Astrocyte of the cerebellum (primary cell): ENCODE measurements at regions not wholly inside any gene's neighbourhood (a gene's known extent, or its start where the extent isn't known, plus 50 kb on each side); places are given as distances from the start of the nearest gene placed in this dataset.
A peak's percentile ranks its signal among the peaks of the same experiment; 100 is the strongest.

Source experiments
- DNase-seq: peaks from one replicate; pipeline ENCODE4 v3.0.0-alpha.2; 2011; ENCODE audit warnings: low read depth
- H3K4me3 ChIP-seq: 2 replicates; pipeline ENCODE4 v1.5.1; 2011; ENCODE audit warnings: mild to moderate bottlenecking, low read depth, low read length, moderate library complexity
- CTCF ChIP-seq: IDR thresholded peaks from 2 replicates; pipeline ENCODE4 v1.5.1; 2012; ENCODE audit warnings: low read length, low read depth, moderate library complexity, mild to moderate bottlenecking; ENCODE audit errors: missing control alignments
- in situ Hi-C: cut with HindIII; loops from 2 replicates; pipeline ENCODE4 v1.10.0; 2017; ENCODE audit warnings: low sequenced_read_pairs

- TF ChIP-seq CTCF = no peak
- peak; percentile 37 for DNase-seq
- in situ Hi-C loops = loop anchor here (25.0 kb wide), 1 partner anchor 334 kb away; no protein-coding TSS in a partner anchor
- no peak overlapping the region for H3K4me3 ChIP-seq
These were observed 96.8 kb upstream of the AGR3 start for GRCh38 chr7:16978358-16979244.

GRCh38 chr7:16980539-16980938 is 98.8 kb upstream of the AGR3 start:
- no peak for TF ChIP-seq CTCF
- H3K4me3 ChIP-seq = no peak overlapping the region

GRCh38 chr7:16982640-16983350 is 101.0 kb upstream of the AGR3 start:
- in situ Hi-C loops = loop anchor here (25.0 kb wide), 1 partner anchor 330 kb away; no protein-coding TSS in a partner anchor
- TF ChIP-seq CTCF = peak; percentile 94
- peak; percentile 28 for DNase-seq

More at GRCh38 chr7:16980539-16980938, 98.8 kb upstream of the AGR3 start:
- no peak for DNase-seq
- in situ Hi-C loops = loop anchor here (25.0 kb wide), 1 partner anchor 332 kb away; no protein-coding TSS in a partner anchor

GRCh38 chr7:16984375-16984774 is 102.6 kb upstream of the AGR3 start:
- no peak for TF ChIP-seq CTCF
- no peak overlapping the region for H3K4me3 ChIP-seq
- no peak for DNase-seq
- in situ Hi-C loops = loop anchor here (25.0 kb wide), 1 partner anchor 328 kb away; no protein-coding TSS in a partner anchor

More at GRCh38 chr7:16982640-16983350, 101.0 kb upstream of the AGR3 start:
- no peak overlapping the region for H3K4me3 ChIP-seq

- TF ChIP-seq CTCF = no peak
- in situ Hi-C loops = loop anchor here (25.0 kb wide), 1 partner anchor 327 kb away; no protein-coding TSS in a partner anchor
- no peak overlapping the region for H3K4me3 ChIP-seq
- DNase-seq = no peak
These were observed 103.8 kb upstream of the AGR3 start for GRCh38 chr7:16985621-16986020.

GRCh38 chr7:16986755-16987154 is 105.0 kb upstream of the AGR3 start:
- DNase-seq = no peak
- in situ Hi-C loops = loop anchor here (25.0 kb wide), 1 partner anchor 326 kb away; no protein-coding TSS in a partner anchor
- TF ChIP-seq CTCF = no peak
- H3K4me3 ChIP-seq = no peak overlapping the region
